Hepatocyte (in vitro differentiated cells): ENCODE measurements at regions not wholly inside any gene's neighbourhood (a gene's known extent, or its start where the extent isn't known, plus 50 kb on each side); places are given as distances from the start of the nearest gene placed in this dataset.

ENCODE experiments used
- DNase-seq: peaks from one replicate; pipeline ENCODE4 v3.0.0-alpha.2; 2016; ENCODE audit warnings: low spot score
- H2AFZ ChIP-seq: fragments of 200-600 bp; sonication (generic); 2 replicates; pipeline ENCODE4 v1.6.0; 2016; ENCODE audit warnings: antibody characterized with exemption, mild to moderate bottlenecking
- H3K27ac ChIP-seq: fragments of 200-600 bp; sonication (generic); 2 replicates; pipeline ENCODE4 v1.5.1; 2016; ENCODE audit warnings: mild to moderate bottlenecking
- H3K27me3 ChIP-seq: fragments of 200-600 bp; sonication (generic); 2 replicates; pipeline ENCODE4 v1.6.1; 2016
- H3K36me3 ChIP-seq: fragments of 200-600 bp; sonication (generic); replicated peaks from 2 replicates; pipeline ENCODE4 v1.5.1; 2016; ENCODE audit warnings: low read depth; ENCODE audit not compliant: insufficient read depth
- H3K4me1 ChIP-seq: fragments of 200-600 bp; sonication (generic); 2 replicates; pipeline ENCODE4 v1.5.1; 2016; ENCODE audit warnings: mild to moderate bottlenecking, moderate library complexity; ENCODE audit not compliant: insufficient read depth
- H3K4me2 ChIP-seq: fragments of 200-600 bp; sonication (generic); 2 replicates; pipeline ENCODE4 v1.6.0; 2016
- H3K4me3 ChIP-seq: fragments of 200-600 bp; sonication (generic); 2 replicates; pipeline ENCODE4 v1.5.1; 2016; ENCODE audit warnings: mild to moderate bottlenecking
- H3K79me2 ChIP-seq: fragments of 200-600 bp; sonication (generic); 2 replicates; pipeline ENCODE4 v1.6.0; 2017; ENCODE audit warnings: mild to moderate bottlenecking
- H3K9me2 ChIP-seq: fragments of 200-600 bp; sonication (generic); replicated peaks from 2 replicates; pipeline ENCODE4 v1.6.0; 2017; ENCODE audit warnings: mild to moderate bottlenecking; ENCODE audit not compliant: insufficient read depth
- H3K9me3 ChIP-seq: fragments of 200-600 bp; sonication (generic); 2 replicates; pipeline ENCODE4 v1.5.1; 2016; ENCODE audit warnings: low read depth, mild to moderate bottlenecking
- H4K20me1 ChIP-seq: fragments of 200-600 bp; sonication (generic); 2 replicates; pipeline ENCODE4 v1.6.0; 2016; ENCODE audit warnings: mild to moderate bottlenecking; ENCODE audit not compliant: insufficient read depth, poor library complexity, severe bottlenecking
- CTCF ChIP-seq: fragments of 200-600 bp; sonication (generic); IDR thresholded peaks from 2 replicates; pipeline ENCODE4 v1.5.1; 2016; ENCODE audit warnings: antibody characterized with exemption, mild to moderate bottlenecking; ENCODE audit not compliant: poor library complexity
- EZH2 ChIP-seq: fragments of 200-600 bp; sonication (generic); IDR thresholded peaks from 2 replicates; pipeline ENCODE4 v1.6.1; 2016; ENCODE audit warnings: antibody characterized with exemption, mild to moderate bottlenecking, borderline replicate concordance
- EZH2phosphoT487 ChIP-seq: fragments of 200-600 bp; sonication (generic); IDR thresholded peaks from one replicate; pipeline ENCODE4 v1.6.1; 2018; ENCODE audit warnings: antibody characterized with exemption, mild to moderate bottlenecking, low read depth, moderate library complexity; ENCODE audit not compliant: unreplicated experiment, severe bottlenecking
- WGBS: methylation state at CpG from one replicate; pipeline ENCODE4 v1.1.6; 2016; ENCODE audit warnings: low lambda C conversion rate; ENCODE audit errors: missing lambda C conversion rate; 5-methylcytosine and 5-hydroxymethylcytosine counted together

GRCh38 chr1:98404866-98405265 is 256.7 kb upstream of the SNX7 start:
- Histone ChIP-seq H3K9me3 (no peaks in the 10 kb centered on the region), H3K36me3 (no peaks in the 10 kb centered on the region), H4K20me1 (no peaks in the 10 kb centered on the region), H3K27ac (no peak overlapping the region), H3K9me2 (no peaks in the 10 kb centered on the region), H3K79me2 (no peaks in the 10 kb centered on the region), H3K4me3 (no peak overlapping the region), H2AFZ (no peak overlapping the region), H3K4me1 (no peaks in the 10 kb centered on the region), H3K27me3 (no peaks in the 10 kb centered on the region), H3K4me2 (no peak overlapping the region)
- WGBS = 87% methylated on average over 2 of the region's 2 CpGs
- TF ChIP-seq EZH2phosphoT487 (no peak), CTCF (no peak), EZH2 (no peak)
- DNase-seq = no peak

- H3K9me2 ChIP-seq = no peaks in the 10 kb centered on the region
- WGBS = 88% methylated on average over 2 of the region's 2 CpGs
- no peaks in the 10 kb centered on the region for H4K20me1 ChIP-seq
- no peak overlapping the region for H3K4me2 ChIP-seq
- H3K27ac ChIP-seq = no peak overlapping the region
- no peaks in the 10 kb centered on the region for H3K79me2 ChIP-seq
- no peak for TF ChIP-seq CTCF
- no peak for TF ChIP-seq EZH2phosphoT487
- no peak for TF ChIP-seq EZH2
- no peaks in the 10 kb centered on the region for H3K36me3 ChIP-seq
- no peak for DNase-seq
- no peaks in the 10 kb centered on the region for H3K27me3 ChIP-seq
- no peak overlapping the region for H2AFZ ChIP-seq
- H3K4me3 ChIP-seq = no peak overlapping the region
- no peaks in the 10 kb centered on the region for H3K9me3 ChIP-seq
- H3K4me1 ChIP-seq = no peaks in the 10 kb centered on the region
These were observed 257.5 kb upstream of the SNX7 start for GRCh38 chr1:98403963-98404480.

- Histone ChIP-seq H3K79me2 (no peaks in the 10 kb centered on the region), H3K4me1 (no peaks in the 10 kb centered on the region), H4K20me1 (no peaks in the 10 kb centered on the region), H3K9me2 (no peaks in the 10 kb centered on the region), H3K27me3 (no peaks in the 10 kb centered on the region), H2AFZ (no peak overlapping the region), H3K27ac (no peak overlapping the region), H3K36me3 (no peaks in the 10 kb centered on the region), H3K9me3 (no peaks in the 10 kb centered on the region), H3K4me2 (no peak overlapping the region), H3K4me3 (no peak overlapping the region)
- no peak for DNase-seq
- 70% methylated on average over 2 of the region's 2 CpGs for WGBS
- TF ChIP-seq EZH2phosphoT487 (no peak), CTCF (no peak), EZH2 (no peak)
These were observed 258.7 kb upstream of the SNX7 start for GRCh38 chr1:98402860-98403259.

- 79% methylated on average over 2 of the region's 2 CpGs for WGBS
- H3K27ac ChIP-seq = no peak overlapping the region
- no peaks in the 10 kb centered on the region for H3K79me2 ChIP-seq
- H3K9me2 ChIP-seq = no peaks in the 10 kb centered on the region
- no peaks in the 10 kb centered on the region for H3K4me1 ChIP-seq
- no peaks in the 10 kb centered on the region for H3K27me3 ChIP-seq
- H4K20me1 ChIP-seq = no peaks in the 10 kb centered on the region
- no peak overlapping the region for H2AFZ ChIP-seq
- H3K36me3 ChIP-seq = no peaks in the 10 kb centered on the region
- no peak for DNase-seq
- no peaks in the 10 kb centered on the region for H3K9me3 ChIP-seq
- H3K4me3 ChIP-seq = no peak overlapping the region
- TF ChIP-seq EZH2phosphoT487 (no peak), EZH2 (no peak)
- no peak overlapping the region for H3K4me2 ChIP-seq
These were observed 261.1 kb upstream of the SNX7 start for GRCh38 chr1:98400446-98400845.
